ENCODE measurements at regions not wholly inside any gene's neighbourhood (a gene's known extent, or its start where the extent isn't known, plus 50 kb on each side); places are given as distances from the start of the nearest gene placed in this dataset.

- H3K27ac Mint-ChIP-seq: no peak overlapping the region
- no peak overlapping the region for H3K4me3 Mint-ChIP-seq
- no peaks in the 10 kb centered on the region for H3K27me3 Mint-ChIP-seq
- H3K36me3 Mint-ChIP-seq (ENCODE audit: low read depth): no peaks in the 10 kb centered on the region
- H3K4me1 Mint-ChIP-seq (ENCODE audit: low read depth): no peaks in the 10 kb centered on the region
- ChIA-PET POLR2A (no interaction called here), CTCF (no interaction called here)
- intact Hi-C loops (cut with micrococcal nuclease): no loop called here
- no peak for TF ChIP-seq CTCF (IDR thresholded peaks at IDR 0.05)
- H3K9me3 Mint-ChIP-seq: no peaks in the 10 kb centered on the region
- ATAC-seq: no peak
- no peak for DNase-seq
Measured at GRCh38 chr10:130545122-130545521, 408.9 kb downstream of the GLRX3 start.

GRCh38 chr10:130545697-130546096 lies 409.5 kb downstream of the GLRX3 start:
- no peak for TF ChIP-seq CTCF (IDR thresholded peaks at IDR 0.05)
- no peaks in the 10 kb centered on the region for H3K4me1 Mint-ChIP-seq (ENCODE audit: low read depth)
- no peak overlapping the region for H3K4me3 Mint-ChIP-seq
- ChIA-PET CTCF (no interaction called here), POLR2A (no interaction called here)
- H3K36me3 Mint-ChIP-seq (ENCODE audit: low read depth): no peaks in the 10 kb centered on the region
- H3K9me3 Mint-ChIP-seq: no peaks in the 10 kb centered on the region
- ATAC-seq (no peak), DNase-seq (no peak)
- no peaks in the 10 kb centered on the region for H3K27me3 Mint-ChIP-seq
- H3K27ac Mint-ChIP-seq: no peak overlapping the region
- intact Hi-C loops (cut with micrococcal nuclease): no loop called here

GRCh38 chr10:130546841-130547240 lies 410.6 kb downstream of the GLRX3 start:
- no peaks in the 10 kb centered on the region for H3K4me1 Mint-ChIP-seq (ENCODE audit: low read depth)
- H3K4me3 Mint-ChIP-seq: no peak overlapping the region
- ChIA-PET CTCF (no interaction called here), POLR2A (interaction anchor here (1.2 kb wide), 1 partner anchor 16 kb away, joined by 3 read pairs; no protein-coding TSS in a partner anchor)
- H3K27ac Mint-ChIP-seq: no peak overlapping the region
- no peak for TF ChIP-seq CTCF (IDR thresholded peaks at IDR 0.05)
- no peaks in the 10 kb centered on the region for H3K27me3 Mint-ChIP-seq
- intact Hi-C loops (cut with micrococcal nuclease): no loop called here
- H3K9me3 Mint-ChIP-seq: no peaks in the 10 kb centered on the region
- no peak for DNase-seq
- no peak for ATAC-seq
- no peaks in the 10 kb centered on the region for H3K36me3 Mint-ChIP-seq (ENCODE audit: low read depth)

- Mint-ChIP-seq H3K27me3 (no peaks in the 10 kb centered on the region), H3K36me3 (ENCODE audit: low read depth) (no peaks in the 10 kb centered on the region), H3K9me3 (no peaks in the 10 kb centered on the region), H3K27ac (no peak overlapping the region), H3K4me1 (ENCODE audit: low read depth) (no peaks in the 10 kb centered on the region), H3K4me3 (no peak overlapping the region)
- POLR2A ChIA-PET: no interaction called here
- intact Hi-C loops (cut with micrococcal nuclease): no loop called here
- ATAC-seq: no peak
- DNase-seq: peak; percentile 5
- CTCF ChIA-PET: no interaction called here
- TF ChIP-seq CTCF (IDR thresholded peaks at IDR 0.05): no peak
Measured at GRCh38 chr10:130547368-130547767, 411.2 kb downstream of the GLRX3 start.

- intact Hi-C loops (cut with micrococcal nuclease): no loop called here
- Mint-ChIP-seq H3K4me1 (ENCODE audit: low read depth) (no peaks in the 10 kb centered on the region), H3K27me3 (no peaks in the 10 kb centered on the region), H3K4me3 (no peak overlapping the region), H3K9me3 (no peaks in the 10 kb centered on the region), H3K36me3 (ENCODE audit: low read depth) (no peaks in the 10 kb centered on the region), H3K27ac (no peak overlapping the region)
- CTCF ChIA-PET: no interaction called here
- no peak for DNase-seq
- no peak for TF ChIP-seq CTCF (IDR thresholded peaks at IDR 0.05)
- POLR2A ChIA-PET: no interaction called here
- no peak for ATAC-seq
Measured at GRCh38 chr10:130550952-130551674, 414.9 kb downstream of the GLRX3 start.

Data from activated CD8-positive, alpha-beta T cell treated with anti-CD3 and anti-CD28 coated beads for 36 hours (primary cell).